Stimulated activated memory B cell treated with anti-CD40 and anti-IgM and Interleukin-4, amounts not matched to agents 10 μg/mL and 1 μg/mL and 100 μg/mL, for 72 hours (primary cell): ENCODE measurements at regions not wholly inside any gene's neighbourhood (a gene's known extent, or its start where the extent isn't known, plus 50 kb on each side); places are given as distances from the start of the nearest gene placed in this dataset.
"Not testable (repeated sequence)": the region's sequence is repeated elsewhere in the genome, so short reads cannot be mapped to it uniquely, and the experiment has no call there.

ENCODE experiments used
- ATAC-seq: fragments of 150-1000 bp; cut with Tn5 transposase; 2 replicates; pipeline ENCODE4 v1.10.0; 2021
- H3K27ac Mint-ChIP-seq: one replicate; pipeline ENCODE4 v1.8.0; 2022; ENCODE audit warnings: mild to moderate bottlenecking, mixed read lengths
- H3K27me3 Mint-ChIP-seq: one replicate; pipeline ENCODE4 v1.8.0; 2022; ENCODE audit warnings: mixed read lengths
- H3K36me3 Mint-ChIP-seq: one replicate; pipeline ENCODE4 v1.8.0; 2022; ENCODE audit warnings: mixed read lengths
- H3K4me1 Mint-ChIP-seq: one replicate; pipeline ENCODE4 v1.8.0; 2022; ENCODE audit warnings: mixed read lengths
- H3K4me3 Mint-ChIP-seq: one replicate; pipeline ENCODE4 v1.8.0; 2022; ENCODE audit warnings: mild to moderate bottlenecking, moderate library complexity, mixed read lengths
- H3K9me3 Mint-ChIP-seq: one replicate; pipeline ENCODE4 v1.8.0; 2022; ENCODE audit warnings: mixed read lengths

GRCh38 chr5:67855523-67855922 lies 360.0 kb upstream of the PIK3R1 start:
- no peak for ATAC-seq
- Mint-ChIP-seq H3K27ac (no peak overlapping the region), H3K9me3 (peaks cover 10% of the 10 kb centered on the region), H3K36me3 (no peaks in the 10 kb centered on the region), H3K27me3 (no peaks in the 10 kb centered on the region), H3K4me3 (no peak overlapping the region), H3K4me1 (no peaks in the 10 kb centered on the region)

DNA sequence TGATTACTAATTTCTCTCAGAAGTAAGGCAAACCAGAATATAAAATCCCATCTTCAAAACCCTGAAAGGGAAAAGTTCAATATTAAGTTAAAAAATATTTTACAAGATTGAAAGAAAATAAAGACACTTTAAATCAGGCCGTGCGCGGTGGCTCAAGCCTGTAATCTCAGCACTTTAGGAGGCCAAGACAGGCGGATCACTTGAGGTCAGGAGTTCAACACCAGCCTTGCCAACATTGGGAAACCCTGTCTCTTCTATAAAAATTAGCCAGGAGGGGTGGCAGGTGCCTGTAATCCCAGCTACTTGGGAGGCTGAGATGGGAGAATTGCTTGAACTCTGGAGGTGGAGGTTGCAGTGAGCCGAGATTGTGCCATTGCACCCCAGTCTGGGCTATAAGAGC lies 364.6 kb upstream of the PIK3R1 start:
- not testable (repeated sequence) for H3K36me3 Mint-ChIP-seq, H3K4me3 Mint-ChIP-seq, H3K4me1 Mint-ChIP-seq

DNA sequence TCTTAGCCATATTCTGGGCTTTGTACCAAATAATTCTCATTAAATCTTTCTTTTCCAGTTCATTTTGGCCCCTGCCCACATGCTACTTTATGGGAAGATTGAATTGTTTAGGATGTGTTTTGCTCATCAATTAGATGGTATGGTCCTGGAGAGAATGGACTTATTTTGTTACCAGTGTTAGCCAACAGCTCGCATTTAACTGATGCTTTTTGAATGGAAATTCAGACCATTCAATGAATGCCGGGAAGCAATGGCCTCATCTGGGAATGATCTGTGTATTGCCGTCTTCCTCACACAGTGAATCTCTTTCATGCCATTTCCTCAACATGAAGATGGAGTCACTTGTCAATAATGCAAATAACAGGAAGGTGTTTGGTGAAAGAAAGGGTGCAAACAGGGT lies 370.6 kb upstream of the PIK3R1 start:
- no peak overlapping the region for H3K27ac Mint-ChIP-seq
- peaks cover 28% of the 10 kb centered on the region for H3K27me3 Mint-ChIP-seq
- H3K9me3 Mint-ChIP-seq = no peaks in the 10 kb centered on the region
- ATAC-seq = no peak
- peaks cover 2% of the 10 kb centered on the region for H3K4me1 Mint-ChIP-seq
- no peaks in the 10 kb centered on the region for H3K36me3 Mint-ChIP-seq
- H3K4me3 Mint-ChIP-seq = no peak overlapping the region

More for the DNA sequence above, 364.6 kb upstream of the PIK3R1 start:
- not testable (repeated sequence) for ATAC-seq, H3K9me3 Mint-ChIP-seq, H3K27ac Mint-ChIP-seq, H3K27me3 Mint-ChIP-seq

- H3K4me3 Mint-ChIP-seq = no peak overlapping the region
- H3K27me3 Mint-ChIP-seq = peaks cover 28% of the 10 kb centered on the region
- no peak overlapping the region for H3K27ac Mint-ChIP-seq
- peaks cover 6% of the 10 kb centered on the region for H3K4me1 Mint-ChIP-seq
- no peaks in the 10 kb centered on the region for H3K36me3 Mint-ChIP-seq
- no peaks in the 10 kb centered on the region for H3K9me3 Mint-ChIP-seq
- ATAC-seq = no peak
These were observed 372.8 kb upstream of the PIK3R1 start for GRCh38 chr5:67842806-67843205.

DNA sequence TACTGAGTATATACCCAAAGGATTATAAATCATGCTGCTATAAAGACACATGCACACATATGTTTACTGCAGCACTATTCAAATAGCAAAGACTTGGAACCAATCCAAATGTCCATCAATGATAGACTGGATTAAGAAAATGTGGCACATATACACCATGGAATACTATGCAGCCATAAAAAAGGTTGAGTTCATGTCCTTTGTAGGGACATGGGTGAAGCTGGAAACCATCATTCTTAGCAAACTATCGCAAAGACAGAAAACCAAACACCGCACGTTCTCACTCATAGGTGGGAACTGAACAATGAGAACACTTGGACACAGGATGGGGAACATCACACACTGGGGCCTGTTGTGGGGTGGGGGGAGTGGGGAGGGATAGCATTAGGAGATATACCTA lies 378.3 kb upstream of the PIK3R1 start:
- H3K27me3 Mint-ChIP-seq, H3K36me3 Mint-ChIP-seq, ATAC-seq, H3K27ac Mint-ChIP-seq, H3K4me3 Mint-ChIP-seq, H3K9me3 Mint-ChIP-seq, H3K4me1 Mint-ChIP-seq: not testable (repeated sequence)

GRCh38 chr5:67836496-67836895 lies 379.1 kb upstream of the PIK3R1 start:
- H3K27ac Mint-ChIP-seq, H3K27me3 Mint-ChIP-seq, H3K9me3 Mint-ChIP-seq, H3K36me3 Mint-ChIP-seq, ATAC-seq, H3K4me3 Mint-ChIP-seq, H3K4me1 Mint-ChIP-seq: not testable (repeated sequence)

DNA sequence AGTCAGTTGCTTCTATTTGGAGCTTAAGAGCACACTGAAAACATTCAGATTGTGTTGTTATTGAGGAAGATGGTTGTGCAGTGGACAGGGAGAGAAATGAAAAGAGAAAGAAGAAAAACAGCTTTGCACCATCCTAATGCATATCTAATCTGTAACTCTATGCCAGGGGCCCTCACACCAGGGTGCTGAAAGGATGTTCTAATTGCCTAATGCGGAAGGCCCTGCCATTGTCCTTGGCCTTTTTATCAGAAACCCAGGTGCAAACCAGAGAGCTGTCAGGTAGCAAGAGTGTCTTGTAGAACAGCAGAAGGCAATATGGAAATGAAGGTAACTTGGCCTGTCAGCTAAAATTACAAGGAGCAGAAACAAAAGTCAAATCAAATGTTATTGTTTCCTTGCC lies 384.5 kb upstream of the PIK3R1 start:
- no peak for ATAC-seq
- no peaks in the 10 kb centered on the region for H3K9me3 Mint-ChIP-seq
- no peaks in the 10 kb centered on the region for H3K4me1 Mint-ChIP-seq
- no peaks in the 10 kb centered on the region for H3K27me3 Mint-ChIP-seq
- H3K4me3 Mint-ChIP-seq = no peak overlapping the region
- no peaks in the 10 kb centered on the region for H3K36me3 Mint-ChIP-seq
- no peak overlapping the region for H3K27ac Mint-ChIP-seq

DNA sequence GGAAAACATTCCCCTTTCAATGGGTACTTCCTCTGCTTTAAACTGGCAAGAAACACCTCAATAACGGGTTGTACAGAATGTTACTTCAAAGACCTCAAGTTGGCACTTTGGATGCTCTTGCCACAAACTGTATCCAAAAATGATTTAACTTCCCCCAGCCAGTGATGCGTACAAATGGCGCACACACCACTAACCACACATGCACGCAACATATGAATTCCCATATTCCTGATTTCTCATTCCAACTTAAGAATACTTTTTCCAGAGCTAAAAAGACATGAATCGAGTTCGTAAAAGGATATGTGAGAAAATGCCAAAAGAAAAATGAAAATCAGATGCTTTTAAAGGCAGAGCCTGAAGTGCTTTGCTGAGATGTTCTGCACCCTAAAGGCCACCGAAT lies 388.0 kb upstream of the PIK3R1 start:
- H3K4me3 Mint-ChIP-seq = no peak overlapping the region
- no peaks in the 10 kb centered on the region for H3K4me1 Mint-ChIP-seq
- no peaks in the 10 kb centered on the region for H3K36me3 Mint-ChIP-seq
- no peaks in the 10 kb centered on the region for H3K27me3 Mint-ChIP-seq
- H3K9me3 Mint-ChIP-seq = peaks cover 3% of the 10 kb centered on the region
- no peak for ATAC-seq
- no peak overlapping the region for H3K27ac Mint-ChIP-seq

GRCh38 chr5:67824852-67825251 lies 390.7 kb upstream of the PIK3R1 start:
- Mint-ChIP-seq H3K9me3 (peaks cover 4% of the 10 kb centered on the region), H3K27me3 (no peaks in the 10 kb centered on the region), H3K27ac (no peak overlapping the region), H3K4me3 (no peak overlapping the region), H3K36me3 (no peaks in the 10 kb centered on the region), H3K4me1 (no peaks in the 10 kb centered on the region)
- ATAC-seq = no peak

- Mint-ChIP-seq H3K4me3 (no peak overlapping the region), H3K36me3 (no peaks in the 10 kb centered on the region)
These were observed 397.9 kb upstream of the PIK3R1 start for GRCh38 chr5:67817652-67818051.

DNA sequence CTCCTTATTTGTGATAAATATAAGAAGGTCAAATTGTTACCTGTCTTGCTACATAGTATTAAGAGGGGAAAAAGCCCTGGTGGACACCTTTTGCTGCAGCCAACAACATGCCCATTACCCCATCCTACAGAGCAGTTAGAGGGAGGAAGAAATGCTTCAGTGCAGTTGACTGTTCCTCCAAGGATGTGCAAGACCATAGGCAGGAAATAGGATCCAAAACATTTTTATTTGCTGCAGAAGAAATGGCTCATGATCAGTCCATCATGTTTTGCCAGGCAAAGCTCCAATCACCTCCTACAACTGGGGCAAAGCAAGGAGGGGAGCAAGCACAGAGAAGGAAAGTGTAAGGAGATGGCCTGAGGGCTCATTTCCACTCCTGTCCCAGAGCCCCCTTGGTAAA lies 399.1 kb upstream of the PIK3R1 start:
- Mint-ChIP-seq H3K27ac (no peak overlapping the region), H3K4me3 (no peak overlapping the region), H3K9me3 (peaks cover 5% of the 10 kb centered on the region), H3K4me1 (no peaks in the 10 kb centered on the region), H3K27me3 (peaks cover 25% of the 10 kb centered on the region), H3K36me3 (no peaks in the 10 kb centered on the region)
- ATAC-seq = no peak

More at GRCh38 chr5:67817652-67818051, 397.9 kb upstream of the PIK3R1 start:
- H3K9me3 Mint-ChIP-seq = peaks cover 5% of the 10 kb centered on the region
- no peak overlapping the region for H3K27ac Mint-ChIP-seq
- no peak for ATAC-seq
- peaks cover 13% of the 10 kb centered on the region for H3K27me3 Mint-ChIP-seq
- H3K4me1 Mint-ChIP-seq = no peaks in the 10 kb centered on the region

DNA sequence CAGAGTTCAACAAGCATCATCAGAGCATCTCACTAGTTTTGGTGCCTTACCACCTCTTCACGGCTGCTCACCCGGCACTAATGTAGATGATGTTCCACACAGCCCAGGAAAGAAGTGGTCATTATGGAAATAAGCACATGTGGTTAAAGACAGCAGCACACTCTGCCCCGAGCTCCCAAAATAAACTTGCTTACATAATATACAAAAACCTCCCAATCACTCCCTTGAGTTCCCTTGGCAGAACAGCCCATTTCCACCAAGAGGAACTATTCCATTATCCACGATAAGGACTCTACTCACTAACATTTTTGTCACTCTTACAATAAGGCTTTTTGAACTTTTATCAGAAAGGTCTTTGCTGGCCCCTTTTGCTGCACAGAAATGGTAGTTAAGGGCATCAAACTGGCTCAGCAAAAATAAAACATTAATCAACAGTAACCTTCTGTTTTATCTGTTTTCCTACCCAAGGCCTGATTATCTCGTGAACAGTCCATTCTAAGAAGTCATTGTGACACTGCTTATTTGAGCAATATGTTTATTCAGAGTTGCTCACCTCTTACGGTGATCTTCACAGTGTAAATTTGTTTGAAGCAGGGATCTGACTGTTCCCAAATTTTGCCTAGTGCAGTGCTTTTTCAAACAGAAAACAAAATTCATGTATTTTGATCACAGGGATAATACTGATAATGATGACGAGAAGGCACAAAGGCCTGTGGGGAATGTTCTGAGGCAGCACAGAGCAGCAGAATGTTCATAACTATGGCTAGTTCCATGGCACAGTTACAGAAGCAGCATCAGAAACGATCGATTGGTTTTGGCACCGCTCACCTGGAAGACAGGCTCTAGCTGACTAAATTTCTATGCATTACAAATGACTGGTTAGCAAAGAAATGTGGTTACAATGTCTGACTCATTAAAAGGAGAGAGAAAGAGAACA lies 399.8 kb upstream of the PIK3R1 start:
- peaks cover 5% of the 10 kb centered on the region for H3K9me3 Mint-ChIP-seq
- H3K27ac Mint-ChIP-seq = no peak overlapping the region
- H3K4me1 Mint-ChIP-seq = no peaks in the 10 kb centered on the region
- no peaks in the 10 kb centered on the region for H3K36me3 Mint-ChIP-seq
- no peak overlapping the region for H3K4me3 Mint-ChIP-seq
- H3K27me3 Mint-ChIP-seq = peaks cover 28% of the 10 kb centered on the region
- ATAC-seq = no peak

GRCh38 chr5:67814569-67815311 lies 400.8 kb upstream of the PIK3R1 start:
- H3K27me3 Mint-ChIP-seq = peaks cover 28% of the 10 kb centered on the region
- H3K36me3 Mint-ChIP-seq = no peaks in the 10 kb centered on the region
- no peak overlapping the region for H3K4me3 Mint-ChIP-seq
- H3K27ac Mint-ChIP-seq = no peak overlapping the region
- H3K9me3 Mint-ChIP-seq = peaks cover 3% of the 10 kb centered on the region
- no peak for ATAC-seq
- H3K4me1 Mint-ChIP-seq = no peaks in the 10 kb centered on the region

DNA sequence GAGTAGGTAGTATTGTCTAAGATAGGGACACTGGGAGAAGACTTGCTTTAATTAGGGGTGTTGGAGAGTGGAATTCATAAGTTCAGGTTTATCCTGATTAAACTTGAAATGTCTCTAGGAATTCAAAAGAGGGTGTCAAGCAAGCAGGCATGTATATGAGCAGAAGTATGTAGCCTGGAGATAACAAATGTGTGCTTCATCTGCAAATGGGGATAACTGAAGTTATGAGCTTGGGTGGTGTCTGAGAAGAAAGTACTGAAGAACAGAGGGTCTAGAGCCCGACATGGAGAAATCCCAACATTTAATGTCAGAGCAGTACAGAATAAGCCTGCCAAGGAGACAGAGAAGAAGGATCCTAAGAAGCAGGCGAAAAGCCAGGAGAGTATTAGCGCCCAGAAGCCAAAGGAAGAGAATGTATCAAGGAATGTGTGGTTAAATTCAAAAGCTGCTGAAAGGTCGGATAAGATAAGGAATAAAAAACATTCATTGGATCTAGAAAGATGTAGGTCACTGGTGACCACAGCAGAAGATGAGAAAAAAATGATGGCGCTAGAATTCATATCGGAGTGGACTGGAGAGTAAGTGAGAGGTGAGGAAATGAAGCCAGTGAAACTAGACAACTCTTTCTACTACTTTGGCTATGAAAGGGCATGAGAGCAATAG lies 401.5 kb upstream of the PIK3R1 start:
- H3K27me3 Mint-ChIP-seq = peaks cover 36% of the 10 kb centered on the region
- ATAC-seq = no peak
- no peaks in the 10 kb centered on the region for H3K36me3 Mint-ChIP-seq
- H3K4me1 Mint-ChIP-seq = peaks cover 6% of the 10 kb centered on the region
- H3K9me3 Mint-ChIP-seq = peaks cover 2% of the 10 kb centered on the region
- H3K27ac Mint-ChIP-seq = no peak overlapping the region
- H3K4me3 Mint-ChIP-seq = no peak overlapping the region

- H3K4me1 Mint-ChIP-seq = peaks cover 16% of the 10 kb centered on the region
- H3K27ac Mint-ChIP-seq = no peak overlapping the region
- no peaks in the 10 kb centered on the region for H3K9me3 Mint-ChIP-seq
- peaks cover 38% of the 10 kb centered on the region for H3K27me3 Mint-ChIP-seq
- H3K36me3 Mint-ChIP-seq = no peaks in the 10 kb centered on the region
- ATAC-seq = no peak
- no peak overlapping the region for H3K4me3 Mint-ChIP-seq
These were observed 406.0 kb upstream of the PIK3R1 start for GRCh38 chr5:67809589-67809988.
